HG02798 (cell line): ENCODE measurements at regions not wholly inside any gene's neighbourhood (a gene's known extent, or its start where the extent isn't known, plus 50 kb on each side); places are given as distances from the start of the nearest gene placed in this dataset.

ENCODE experiments used
- ATAC-seq: cut with Tn5 transposase; IDR thresholded peaks from one replicate; pipeline ENCODE4 v1.9.1; 2021; ENCODE audit warnings: mild to moderate bottlenecking; ENCODE audit not compliant: unreplicated experiment, poor library complexity

DNA sequence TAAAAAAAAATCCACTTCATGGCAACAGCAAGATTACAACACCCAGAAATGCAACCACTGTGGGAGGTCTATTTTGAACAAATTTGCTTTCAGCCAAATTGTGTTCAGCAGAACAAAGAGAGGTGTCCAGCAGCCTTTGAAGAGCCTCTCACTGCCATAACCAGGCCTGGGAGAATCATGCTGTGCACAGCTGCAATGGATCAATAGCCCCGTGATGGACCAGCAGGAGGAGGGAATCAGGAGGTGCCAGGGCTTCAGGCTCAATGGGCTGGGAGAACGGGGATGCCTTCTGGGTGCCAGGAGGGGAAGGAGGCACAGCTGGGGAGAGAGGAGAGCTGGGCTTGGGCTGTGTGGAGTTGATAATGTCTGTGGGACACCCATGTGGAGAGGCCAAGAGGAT lies 366.2 kb upstream of the EEF2KMT start:
- ATAC-seq: no peak

DNA sequence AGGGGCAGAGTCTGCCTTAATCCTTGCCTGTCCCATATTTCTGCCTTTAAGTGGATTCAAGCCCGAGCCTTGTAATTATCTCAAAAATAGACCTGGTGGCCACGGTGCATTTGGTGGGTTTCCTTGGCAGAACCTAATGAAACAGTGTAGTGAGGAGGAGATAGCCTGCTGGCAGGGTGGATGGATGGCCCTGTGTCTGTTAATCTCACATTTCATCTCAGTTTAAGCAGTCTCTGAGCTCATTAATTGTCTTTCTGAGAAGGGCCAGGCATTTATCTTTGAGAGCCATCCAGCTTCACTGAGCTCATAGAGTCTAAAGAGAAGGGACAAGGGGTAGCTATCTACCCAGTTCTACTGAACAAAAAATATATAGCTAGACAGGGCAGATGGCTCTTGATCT lies 364.0 kb upstream of the EEF2KMT start:
- no peak for ATAC-seq

DNA sequence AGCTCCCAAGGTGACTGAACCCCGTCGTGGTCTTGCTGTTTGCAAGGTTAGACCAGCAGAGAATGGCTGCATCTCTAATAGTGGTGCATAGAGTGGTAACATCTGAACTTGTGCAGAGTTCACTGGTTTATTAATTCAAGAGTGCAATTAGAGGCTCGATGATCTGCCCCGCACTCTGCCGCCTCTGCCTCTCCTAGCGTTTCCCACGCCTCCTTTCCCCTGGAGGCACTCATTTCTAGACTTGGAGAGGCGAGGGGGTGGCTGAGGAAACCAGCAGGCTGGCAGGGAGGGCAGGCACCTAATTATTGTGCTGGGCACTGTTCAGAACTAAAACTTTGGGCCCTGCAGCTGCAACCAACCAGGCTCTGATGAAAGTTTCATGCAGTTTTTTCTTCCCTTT lies 363.5 kb upstream of the EEF2KMT start:
- no peak for ATAC-seq

DNA sequence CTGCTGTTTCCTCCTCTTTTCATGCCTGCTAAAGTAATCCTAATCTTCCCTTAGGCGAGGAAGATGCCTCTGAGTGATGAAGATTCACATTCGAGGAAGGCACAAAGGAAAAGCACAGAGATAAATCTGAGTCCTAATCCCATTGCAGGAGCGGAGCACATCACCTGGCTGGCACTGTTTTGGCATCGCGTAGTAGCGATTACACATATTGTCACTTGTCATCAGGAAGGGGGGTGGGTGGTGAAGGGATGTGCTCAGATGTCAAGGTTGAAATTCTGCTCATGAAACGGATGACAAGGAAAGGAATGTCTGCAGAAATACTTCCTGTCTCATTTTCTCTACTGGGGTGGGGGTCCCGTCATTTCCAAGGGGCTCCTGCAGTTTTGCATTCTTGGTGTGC lies 363.1 kb upstream of the EEF2KMT start:
- no peak for ATAC-seq

DNA sequence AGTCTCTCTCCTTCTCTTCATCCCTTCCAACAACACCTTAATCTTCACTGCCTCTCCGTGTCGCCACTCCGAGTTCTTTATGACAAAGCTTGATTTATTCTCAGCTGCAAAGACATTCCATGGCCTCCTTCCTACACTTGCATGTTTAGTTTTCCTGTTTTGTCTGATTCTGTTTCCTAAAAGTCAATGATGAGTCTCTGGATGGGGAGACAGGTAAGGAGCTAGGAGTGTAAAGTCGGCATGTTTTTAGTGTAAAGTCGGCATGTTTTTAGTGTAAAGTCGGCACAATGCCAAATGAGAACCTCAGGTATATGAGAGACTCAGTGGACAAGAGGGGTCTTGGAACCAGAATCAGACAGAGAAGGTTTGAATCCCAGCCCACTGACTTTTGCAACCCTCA lies 362.3 kb upstream of the EEF2KMT start:
- no peak for ATAC-seq

DNA sequence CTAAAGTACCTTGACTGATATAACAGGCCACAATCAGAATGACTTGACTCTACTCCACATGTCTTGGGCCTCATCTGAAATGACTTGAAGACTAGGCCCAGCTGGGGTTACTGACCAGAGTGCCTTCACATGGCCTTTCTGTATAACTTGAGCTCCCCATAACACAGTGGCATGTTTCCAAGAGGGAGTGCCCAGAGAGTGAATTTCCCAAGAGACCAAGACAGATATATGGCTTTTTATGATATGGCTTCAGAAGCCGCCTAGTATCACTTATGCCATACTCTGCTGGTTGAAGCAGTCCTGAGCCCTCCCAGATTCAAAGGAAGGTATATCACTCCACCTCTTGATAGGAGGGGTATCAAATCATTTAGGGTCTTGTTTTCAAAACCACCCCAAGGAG lies 357.5 kb upstream of the EEF2KMT start:
- no peak for ATAC-seq

DNA sequence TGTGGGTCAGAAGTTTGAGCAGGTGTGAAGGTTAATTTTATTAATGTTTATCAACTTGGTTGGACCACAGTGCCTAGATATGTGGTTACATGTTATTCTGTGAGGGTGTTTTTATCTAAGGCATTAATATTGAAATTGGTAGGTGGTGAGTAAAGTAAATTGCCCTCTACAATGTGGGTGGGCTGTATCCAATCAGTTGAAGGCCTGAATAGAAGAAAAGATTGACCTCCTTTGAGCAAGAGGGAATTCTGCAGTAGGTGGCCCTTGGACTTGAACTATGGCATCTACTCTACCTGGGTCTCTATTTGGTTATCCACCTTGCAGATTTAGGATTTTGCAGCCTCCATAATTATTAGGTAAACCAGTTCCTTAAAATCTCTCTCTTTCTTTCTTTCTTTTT lies 356.8 kb upstream of the EEF2KMT start:
- no peak for ATAC-seq

DNA sequence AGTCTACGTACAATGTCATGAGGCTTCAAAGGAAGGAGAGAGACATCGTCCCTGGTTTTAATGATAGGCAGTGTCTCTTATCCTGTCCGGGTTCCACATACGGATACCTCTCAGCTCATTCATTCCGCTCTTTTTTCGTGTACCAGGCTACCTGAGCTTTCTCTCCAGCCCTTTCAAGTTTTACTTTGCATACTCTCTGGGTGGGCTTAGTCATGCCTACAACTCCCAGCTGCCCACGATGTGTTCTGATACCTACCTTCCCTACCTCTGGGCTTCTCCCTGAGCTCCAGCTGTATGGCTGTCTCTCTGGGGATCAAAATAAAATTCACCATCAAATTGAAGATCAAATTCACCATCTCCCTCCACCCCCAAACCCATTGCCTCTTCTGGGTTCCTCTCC lies 354.0 kb upstream of the EEF2KMT start:
- ATAC-seq: no peak

DNA sequence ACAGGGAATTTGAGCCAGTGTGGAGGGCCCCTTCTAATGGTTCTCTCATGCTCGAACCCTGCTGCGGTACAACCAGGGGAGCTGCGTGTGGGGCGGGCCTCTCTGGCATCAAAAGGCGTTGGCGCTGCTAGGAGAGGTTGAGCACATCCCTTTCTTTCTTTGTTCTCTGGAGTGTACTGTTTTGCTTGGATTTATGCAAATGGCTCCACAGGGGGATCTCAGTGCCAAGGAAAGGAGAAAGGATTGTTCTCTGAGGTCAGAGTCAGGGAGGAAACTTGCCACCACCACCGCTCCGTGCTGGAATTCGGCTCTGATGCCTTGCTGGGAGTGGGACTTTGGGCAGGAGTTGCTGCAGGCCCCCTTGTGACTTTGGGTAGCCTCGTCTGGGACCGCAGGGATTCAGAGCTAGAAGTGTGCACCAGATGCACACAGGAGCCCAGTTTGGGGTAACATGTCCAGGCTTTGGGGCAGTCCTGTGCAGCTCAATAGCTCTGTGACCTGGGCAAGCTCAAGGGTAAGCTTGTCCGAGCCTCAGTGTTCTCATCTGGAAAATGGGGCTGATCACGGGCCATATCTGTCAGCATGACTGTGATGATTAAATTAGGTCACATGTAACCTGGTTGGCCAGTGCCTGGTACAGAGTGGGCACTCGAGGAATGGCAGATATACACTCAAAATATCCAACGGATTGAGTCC lies 353.0 kb upstream of the EEF2KMT start:
- ATAC-seq: no peak

DNA sequence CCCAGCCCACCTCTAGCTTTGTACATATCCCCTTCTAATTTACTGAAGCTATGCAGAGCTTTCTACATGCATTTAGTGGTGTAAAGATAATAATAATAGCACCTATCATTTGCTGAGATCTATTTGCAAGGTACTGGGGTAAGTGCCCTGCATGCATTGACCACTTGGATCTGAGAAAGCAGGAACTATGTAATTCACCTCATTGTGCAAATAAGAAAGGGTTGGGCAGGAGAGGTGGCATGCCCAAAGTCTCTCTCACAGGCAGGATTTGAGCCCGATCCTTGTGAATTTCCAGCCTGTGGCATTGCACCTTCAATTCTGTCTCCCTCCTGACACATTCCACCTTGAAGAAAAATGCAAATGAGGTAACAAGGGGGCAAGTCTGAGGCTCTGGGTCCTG lies 352.3 kb upstream of the EEF2KMT start:
- ATAC-seq: no peak

DNA sequence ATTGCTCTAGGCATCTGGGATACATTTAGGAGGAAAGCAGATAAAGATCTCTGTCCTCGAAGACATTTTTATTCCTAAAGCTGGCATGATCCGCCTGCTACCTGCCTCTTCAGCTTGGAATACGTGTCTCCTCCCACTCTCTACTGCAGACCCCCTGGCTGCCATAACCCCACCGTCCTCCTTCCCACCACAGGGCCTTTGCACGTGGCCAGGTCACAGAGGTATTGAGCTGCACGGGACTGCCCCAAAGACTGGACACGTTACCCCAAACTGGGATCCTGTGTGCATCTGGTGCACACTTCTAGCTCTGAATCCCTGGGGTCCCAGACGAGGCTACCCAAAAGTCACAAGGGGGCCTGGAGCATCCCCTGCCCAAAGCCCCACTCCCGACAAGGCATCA lies 351.2 kb upstream of the EEF2KMT start:
- no peak for ATAC-seq

DNA sequence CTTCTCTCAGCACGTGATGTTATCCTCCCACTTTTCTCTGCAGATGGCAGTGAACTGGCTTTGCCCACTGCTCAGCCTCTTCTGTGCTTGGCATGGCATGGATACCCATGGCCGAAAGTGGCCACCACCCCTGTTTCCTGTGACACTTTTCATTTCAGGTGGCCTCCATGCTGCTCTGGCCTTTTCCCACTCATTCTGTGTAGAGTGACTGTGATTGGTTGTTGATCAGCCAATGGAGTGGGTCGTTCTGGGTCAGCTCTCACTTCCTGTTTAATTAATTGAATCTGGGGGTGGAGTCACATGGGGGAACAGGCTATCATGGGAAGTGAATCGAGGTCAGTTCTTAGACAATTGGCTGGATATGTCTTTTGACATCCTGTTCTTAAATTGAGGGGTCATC lies 350.1 kb upstream of the EEF2KMT start:
- no peak for ATAC-seq

DNA sequence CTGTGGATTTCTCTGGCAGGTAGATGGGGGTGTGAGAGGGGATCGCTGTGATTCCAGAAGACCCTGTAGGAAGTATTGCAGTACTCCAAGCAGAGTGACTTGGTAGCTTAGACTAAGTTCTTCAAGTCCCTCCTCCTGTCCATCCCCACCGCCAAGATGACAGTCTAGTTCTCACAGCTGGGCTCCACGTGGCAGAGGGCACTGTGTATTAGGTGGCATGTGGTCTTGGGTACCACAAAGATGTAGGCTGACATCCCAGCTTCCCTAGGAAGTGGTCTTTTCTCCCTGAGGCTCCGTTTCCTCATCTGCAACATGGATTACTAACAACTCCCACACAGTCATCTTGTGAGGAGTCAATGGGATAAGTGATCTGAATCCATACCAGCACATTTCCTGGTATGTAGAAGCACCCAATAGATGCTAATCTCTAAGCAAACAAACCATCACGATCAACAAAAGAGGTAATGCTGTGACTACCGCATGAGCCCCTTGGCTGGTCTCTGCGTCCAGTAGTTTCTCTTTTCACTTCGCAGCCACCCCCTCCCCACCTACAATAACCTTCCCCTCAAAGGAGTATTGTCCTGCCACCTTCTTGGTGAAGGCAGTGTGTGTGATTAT lies 349.1 kb upstream of the EEF2KMT start:
- ATAC-seq: no peak

DNA sequence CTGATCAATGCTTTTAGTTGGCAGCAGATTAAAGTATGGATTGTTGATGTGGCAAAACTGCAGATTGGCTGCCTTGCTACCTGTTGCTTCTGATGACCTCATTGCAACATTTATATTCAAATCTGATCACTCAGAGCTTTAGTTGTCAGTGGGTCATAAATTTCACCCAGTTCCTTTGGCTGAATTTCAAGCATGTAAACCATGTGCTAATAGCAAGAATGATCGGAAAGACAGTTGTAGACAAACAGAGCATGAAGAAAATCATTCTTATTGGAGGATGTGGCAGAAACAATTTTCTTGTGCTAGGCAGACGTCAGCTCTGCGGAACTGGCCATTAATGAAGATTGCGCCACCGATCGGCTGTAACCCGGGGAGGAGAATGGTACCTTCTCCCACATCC lies 346.6 kb upstream of the EEF2KMT start:
- ATAC-seq: no peak

DNA sequence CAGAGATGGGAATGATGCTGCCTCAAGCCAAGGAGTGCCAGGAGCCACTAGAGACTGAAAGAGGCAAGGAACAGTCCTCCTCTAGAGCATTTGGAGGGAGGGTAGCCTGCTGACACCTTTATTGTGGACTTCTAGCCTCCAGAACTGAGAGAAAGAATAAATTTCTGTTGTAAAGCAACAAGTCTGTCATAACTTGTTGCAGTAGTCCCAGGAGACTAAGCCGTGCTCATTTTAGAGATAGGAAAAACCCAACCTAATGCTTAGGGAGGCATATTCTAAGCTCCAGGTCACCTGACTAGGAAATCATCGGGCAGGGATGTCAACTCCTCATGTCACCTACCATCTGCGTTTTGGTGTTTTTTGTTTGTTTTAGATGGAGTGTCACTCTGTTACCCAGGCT lies 345.4 kb upstream of the EEF2KMT start:
- ATAC-seq: no peak

DNA sequence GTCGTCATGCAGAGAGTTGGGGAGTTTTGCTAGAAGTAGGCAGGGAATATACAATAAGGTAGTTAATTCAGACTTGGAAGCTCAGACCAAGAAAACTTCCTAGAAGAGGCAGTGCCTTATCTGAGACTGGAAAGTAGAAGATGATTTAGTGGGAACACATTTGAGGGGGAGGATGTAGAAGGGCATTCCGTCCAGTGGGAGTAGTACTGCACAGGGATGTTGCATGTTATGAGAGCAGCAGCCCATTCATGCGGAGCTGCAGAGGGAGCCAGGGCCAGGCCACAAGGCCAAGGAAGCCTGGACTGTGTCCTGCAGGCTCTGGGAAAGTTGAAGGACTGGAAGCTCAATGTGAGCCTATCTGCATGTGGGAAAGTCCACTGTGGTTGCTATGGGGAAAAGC lies 344.5 kb upstream of the EEF2KMT start:
- ATAC-seq: no peak

DNA sequence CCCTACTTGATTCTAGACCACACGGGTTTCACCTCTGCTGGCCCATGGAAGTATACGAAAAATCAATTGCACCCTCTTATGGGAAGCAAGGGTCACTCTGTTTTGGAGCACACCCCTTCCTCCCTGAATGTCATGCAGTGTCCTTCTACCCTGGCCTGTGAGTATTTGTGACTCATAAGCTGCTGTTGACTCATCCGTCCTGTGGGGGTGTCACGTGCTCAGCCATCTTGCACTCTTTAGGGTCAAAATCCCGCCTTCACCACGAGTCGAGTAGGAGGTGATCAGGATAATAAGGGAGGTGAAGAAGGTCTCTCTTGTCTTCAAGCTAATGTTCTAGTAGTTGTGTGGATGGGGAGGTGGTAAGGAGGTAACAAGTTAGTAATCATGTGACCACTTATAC lies 341.0 kb upstream of the EEF2KMT start:
- ATAC-seq: no peak

DNA sequence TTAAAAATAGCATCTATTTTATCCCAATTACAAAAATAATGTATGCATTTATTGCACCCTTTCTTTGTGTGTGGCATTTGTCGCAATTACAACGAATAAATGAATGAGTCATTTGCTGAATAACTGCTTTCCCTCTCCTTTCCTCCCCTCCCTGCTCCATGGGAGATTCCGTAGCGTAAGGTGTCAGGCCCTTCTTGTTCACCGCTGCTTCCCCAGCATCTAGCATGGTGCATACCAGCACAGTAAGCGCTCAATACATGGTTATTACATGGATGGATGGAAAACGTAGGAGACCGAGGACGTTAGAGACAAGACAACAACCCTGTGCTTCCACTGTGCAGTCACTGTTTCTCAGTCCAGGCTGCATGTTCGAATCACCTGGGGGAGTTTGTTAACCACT lies 336.0 kb upstream of the EEF2KMT start:
- ATAC-seq: no peak

DNA sequence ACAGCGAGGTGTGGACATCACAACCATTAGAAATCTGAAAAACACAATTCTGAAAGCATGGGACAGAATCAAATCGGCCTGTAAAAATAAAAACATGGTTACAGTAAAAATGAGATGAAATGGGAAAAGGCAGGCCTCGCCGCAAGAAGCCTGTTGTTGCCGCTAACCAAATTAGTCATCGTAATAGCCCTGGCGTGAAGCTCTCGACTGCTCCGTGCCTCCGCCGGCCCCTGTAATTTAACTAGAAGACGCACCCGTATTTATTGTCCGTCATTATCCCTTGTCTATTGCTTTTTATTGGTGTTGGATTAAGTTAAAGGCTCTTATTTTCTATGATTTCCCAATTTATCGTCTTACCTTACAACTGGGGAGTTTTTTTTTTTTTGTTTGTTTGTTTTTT lies 334.6 kb upstream of the EEF2KMT start:
- ATAC-seq: no peak

DNA sequence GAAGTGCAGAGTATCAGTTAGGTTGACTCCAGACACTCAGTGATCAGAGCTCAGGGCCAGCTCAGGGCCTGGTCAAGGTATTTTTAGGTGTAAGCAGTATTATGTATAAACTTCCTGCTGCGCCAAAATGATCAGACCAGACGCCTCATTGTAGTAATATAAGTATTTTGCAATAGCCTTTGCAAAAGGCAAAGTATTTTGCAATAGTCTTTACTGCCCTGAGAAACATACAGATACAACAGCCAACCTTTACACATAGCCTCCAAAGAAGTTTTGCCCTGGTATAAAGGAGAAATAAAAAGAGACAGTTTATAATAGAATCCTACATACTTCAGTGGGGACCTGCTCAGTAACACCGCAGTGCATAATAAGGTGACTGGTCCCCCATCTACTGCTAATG lies 333.0 kb upstream of the EEF2KMT start:
- no peak for ATAC-seq

DNA sequence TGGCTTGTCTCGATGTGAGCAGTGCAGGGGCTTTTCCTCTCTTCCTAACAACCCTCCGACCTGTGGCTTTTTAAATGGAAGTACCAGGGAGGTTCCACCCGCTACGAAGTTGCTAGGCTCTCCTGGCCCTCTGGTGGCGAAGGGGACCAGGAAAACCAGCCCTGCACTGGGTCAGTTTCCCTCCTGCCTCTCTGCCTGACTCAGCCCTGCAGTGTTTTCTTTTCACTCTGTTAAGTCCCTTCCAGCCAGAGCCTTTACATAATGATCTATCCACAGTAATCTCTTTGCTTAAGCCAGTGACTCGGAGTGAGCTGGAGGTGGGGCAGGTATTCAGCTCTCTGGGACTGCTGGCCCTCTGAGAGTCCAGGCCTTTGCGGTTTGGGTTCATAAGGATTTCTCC lies 331.3 kb upstream of the EEF2KMT start:
- ATAC-seq: no peak

DNA sequence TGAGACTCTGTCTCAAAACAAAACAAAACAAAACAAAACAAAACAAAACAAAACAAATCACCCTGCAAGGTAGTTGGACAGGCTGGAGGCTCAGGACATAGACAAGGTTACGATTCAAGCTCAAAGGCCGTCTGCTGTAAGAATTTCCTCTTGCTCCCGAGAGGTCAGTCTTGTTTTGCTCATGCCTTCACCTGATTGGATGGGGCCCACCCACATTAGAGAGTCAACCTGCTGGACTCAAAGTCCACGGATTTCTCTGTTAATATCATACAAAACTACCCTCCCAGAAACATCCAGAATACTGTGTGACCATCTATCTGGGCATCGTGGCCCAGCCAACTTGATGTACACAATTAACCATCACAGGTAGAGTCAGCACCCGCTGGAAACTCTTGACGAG lies 330.0 kb upstream of the EEF2KMT start:
- ATAC-seq: no peak
